GM11168 (cell line): ENCODE measurements at regions not wholly inside any gene's neighbourhood (a gene's known extent, or its start where the extent isn't known, plus 50 kb on each side); places are given as distances from the start of the nearest gene placed in this dataset.

Source experiments
- in situ Hi-C: fragments of 300-500 bp; cut with MboI; formaldehyde crosslinking; loops from one replicate; pipeline ENCODE4 v1.12.0; 2022; ENCODE audit warnings: low sequenced_read_pairs; ENCODE audit not compliant: unreplicated experiment

DNA sequence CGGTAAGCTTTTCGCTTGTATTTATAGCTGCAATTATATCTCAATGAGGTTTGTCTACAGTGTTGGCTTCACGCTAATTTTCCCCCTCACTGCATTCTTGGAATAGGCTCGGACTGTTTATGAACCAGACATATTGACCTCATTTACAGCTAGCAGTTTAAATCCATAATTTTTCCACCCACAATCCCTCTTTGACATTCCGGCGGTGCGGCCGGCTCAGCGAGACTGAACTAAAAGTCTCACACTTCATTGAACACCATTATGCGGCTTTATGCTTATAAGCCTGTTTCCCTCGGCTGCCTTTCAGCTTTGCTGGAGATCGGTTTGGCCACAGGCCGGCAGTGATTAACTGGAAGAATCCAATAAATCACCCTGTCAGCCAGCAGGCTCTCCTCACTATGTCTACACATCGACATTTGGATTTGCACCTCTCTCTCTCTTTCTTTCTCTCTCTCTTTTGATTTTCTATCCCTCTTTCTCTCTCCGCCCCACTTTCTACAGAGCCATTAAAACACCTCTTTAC lies 315.0 kb upstream of the TLE4 start:
- in situ Hi-C loops = no loop called here

- in situ Hi-C loops = no loop called here
These were observed 314.5 kb upstream of the TLE4 start for GRCh38 chr9:79257228-79257781.

GRCh38 chr9:79257790-79258351 lies 313.9 kb upstream of the TLE4 start:
- in situ Hi-C loops = no loop called here

GRCh38 chr9:79259858-79260257 lies 311.9 kb upstream of the TLE4 start:
- in situ Hi-C loops = no loop called here

GRCh38 chr9:79263628-79264027 lies 308.1 kb upstream of the TLE4 start:
- in situ Hi-C loops = no loop called here

- in situ Hi-C loops = no loop called here
These were observed 307.7 kb upstream of the TLE4 start for GRCh38 chr9:79264041-79264440.

- in situ Hi-C loops = no loop called here
These were observed 307.0 kb upstream of the TLE4 start for GRCh38 chr9:79264511-79265355.

- in situ Hi-C loops = no loop called here
These were observed 304.8 kb upstream of the TLE4 start for GRCh38 chr9:79266986-79267385.

DNA sequence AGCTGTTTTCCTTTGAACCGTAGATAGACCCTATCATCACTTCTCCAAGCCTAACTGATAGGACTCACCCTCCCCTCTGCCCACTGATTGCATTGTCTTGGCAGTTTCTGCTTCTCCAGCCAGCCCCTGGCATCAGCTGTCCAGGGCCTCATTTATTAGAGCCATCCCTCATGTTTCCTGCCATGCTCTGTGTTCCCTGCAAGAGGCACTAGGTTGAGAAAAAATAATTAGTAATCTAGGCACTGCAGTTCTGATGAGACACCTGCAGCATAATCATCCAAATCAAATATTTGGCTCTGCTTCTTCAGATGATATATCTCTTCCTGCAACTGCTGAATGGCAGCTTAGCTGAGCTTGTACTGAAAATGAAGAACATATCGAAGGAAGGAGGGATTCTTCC lies 303.0 kb upstream of the TLE4 start:
- in situ Hi-C loops = no loop called here

- in situ Hi-C loops = no loop called here
These were observed 298.5 kb upstream of the TLE4 start for GRCh38 chr9:79273311-79273710.

DNA sequence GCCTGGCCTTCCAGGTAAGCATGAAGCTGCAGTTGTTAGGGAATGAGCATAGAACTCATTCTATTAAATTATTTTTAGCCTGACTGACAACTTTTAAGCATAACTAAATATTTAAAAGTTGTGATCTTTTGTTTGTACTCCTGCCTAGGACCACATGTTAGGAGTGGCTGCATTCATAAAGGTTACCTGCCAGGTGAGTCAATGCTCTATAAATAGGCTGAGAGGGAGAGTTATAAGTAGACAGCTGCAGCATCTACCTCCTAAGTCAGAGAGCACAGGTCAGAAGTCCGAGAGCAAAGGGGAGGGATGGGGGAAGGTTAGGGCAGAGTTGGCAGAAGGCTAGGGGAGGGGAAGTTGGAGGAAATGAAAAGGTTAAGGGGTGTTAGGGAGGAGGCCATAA lies 292.4 kb upstream of the TLE4 start:
- in situ Hi-C loops = no loop called here

- in situ Hi-C loops = no loop called here
These were observed 291.1 kb upstream of the TLE4 start for GRCh38 chr9:79280691-79281090.

DNA sequence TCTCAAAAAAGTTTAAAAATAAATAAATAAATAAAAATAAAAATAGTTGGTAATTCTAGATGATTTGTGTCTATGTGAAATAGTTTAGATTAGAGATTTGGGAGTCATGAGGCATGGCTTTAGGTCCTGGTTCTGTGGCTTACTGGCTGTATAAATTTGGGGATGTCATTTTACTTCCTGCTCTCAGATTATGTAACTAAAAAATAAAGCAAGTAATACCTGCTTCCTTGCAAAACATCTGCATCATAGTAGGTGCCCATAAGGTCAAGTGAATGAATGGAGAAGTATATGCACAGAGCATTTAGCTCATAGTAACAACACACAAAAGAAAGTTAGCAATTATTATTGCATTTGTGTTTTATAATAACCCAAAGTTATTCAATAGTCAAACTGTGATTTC lies 287.7 kb upstream of the TLE4 start:
- in situ Hi-C loops = no loop called here

DNA sequence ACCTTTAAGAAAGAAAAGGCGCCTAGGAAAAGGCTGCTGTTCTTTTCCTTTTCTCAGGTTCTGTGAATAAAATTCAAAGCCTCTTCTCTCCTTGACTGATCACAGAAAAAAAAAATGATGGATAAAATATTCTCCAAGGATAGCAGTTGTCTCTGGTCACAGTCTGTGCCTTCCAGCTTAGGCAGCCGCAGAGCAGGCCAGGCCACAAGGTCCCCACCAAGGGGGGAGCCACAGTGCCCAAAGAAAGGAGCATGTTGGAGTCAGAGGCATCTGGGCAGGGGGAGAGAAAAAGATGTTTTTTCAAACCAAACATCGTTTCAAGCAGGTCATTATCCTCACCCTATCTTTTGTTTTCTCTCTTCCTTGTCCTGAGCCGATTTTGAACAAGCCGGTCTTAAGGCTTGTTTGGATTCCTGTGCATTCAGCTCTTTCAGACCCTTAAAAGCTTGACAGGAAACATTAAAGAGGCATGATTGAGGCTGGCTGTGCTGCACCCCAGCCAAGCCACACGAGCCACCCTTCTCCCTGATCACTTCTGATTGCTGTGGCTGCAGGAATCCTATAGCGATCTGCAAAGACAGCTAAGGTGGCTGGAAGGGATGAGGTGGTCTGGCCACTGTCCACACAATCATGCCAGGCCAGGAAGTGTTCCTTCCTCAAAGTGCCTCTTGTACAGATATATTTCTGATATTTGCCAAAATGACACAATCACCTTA lies 284.6 kb upstream of the TLE4 start:
- in situ Hi-C loops = no loop called here

DNA sequence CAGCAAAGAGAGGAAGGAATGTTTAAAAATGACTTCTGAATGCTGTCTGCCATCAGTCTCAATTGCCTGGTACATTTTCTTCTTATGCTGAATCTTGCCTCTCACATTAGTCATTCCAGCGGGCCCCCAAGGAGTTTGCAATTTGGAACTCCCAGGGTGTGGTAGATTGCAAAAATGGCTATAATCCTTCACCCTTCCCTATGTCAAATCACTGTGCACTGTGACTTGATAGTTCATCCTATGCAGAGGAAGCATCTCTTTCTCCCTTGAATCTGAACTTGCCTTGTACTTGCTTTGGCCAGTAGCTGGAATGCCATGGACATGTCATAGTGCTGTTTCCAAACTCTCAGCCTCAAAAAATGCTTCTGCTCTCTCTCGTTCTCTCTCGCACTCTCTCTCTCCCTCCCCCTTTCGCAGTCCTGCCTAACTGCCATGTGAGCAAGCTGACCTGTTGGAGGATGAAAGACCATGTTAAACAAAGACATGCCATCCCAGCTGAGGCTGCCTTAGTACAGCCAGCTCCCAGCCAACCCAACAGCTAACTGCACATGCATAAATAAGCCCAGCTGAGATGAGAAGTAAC lies 284.0 kb upstream of the TLE4 start:
- in situ Hi-C loops = no loop called here

DNA sequence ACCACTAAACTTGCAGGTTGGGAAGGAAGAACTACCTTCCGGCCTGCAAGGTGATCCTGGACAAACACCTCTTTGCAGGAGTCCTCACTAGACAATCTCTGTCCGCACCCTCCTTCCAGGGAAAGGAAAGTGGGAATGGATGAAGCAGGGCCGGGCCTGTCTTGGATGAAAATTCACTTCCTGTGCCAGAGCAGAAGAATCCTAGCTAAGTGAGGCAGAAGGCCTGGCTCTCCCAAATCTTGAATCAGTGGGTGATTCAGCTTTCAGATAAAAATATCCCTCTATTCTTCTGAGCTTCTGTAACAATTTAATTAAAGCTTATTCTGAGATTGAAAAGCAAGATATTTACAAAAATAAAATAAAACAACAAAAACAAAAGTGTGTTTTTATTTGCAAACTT lies 281.9 kb upstream of the TLE4 start:
- in situ Hi-C loops = no loop called here

GRCh38 chr9:79292731-79293280 lies 279.0 kb upstream of the TLE4 start:
- in situ Hi-C loops = no loop called here

- in situ Hi-C loops = no loop called here
These were observed 271.7 kb upstream of the TLE4 start for GRCh38 chr9:79300068-79300467.

DNA sequence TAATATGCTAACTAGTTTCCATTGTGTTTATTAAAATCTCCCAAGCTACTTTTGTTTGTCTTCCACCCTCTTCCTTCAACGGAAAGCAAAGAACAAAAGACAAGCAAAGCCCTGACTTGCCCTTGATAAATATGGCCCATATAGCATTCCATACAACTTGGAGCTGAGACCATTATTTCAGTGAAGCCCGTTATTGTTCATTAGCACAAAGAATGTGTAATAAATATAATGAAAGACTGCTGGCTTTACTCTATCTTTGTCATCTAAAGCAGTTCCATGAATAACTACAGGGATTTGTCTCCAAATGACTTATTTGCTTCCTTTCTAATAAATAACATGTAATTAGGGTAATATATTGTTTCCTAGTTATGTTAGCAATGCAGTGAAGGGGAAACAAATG lies 270.7 kb upstream of the TLE4 start:
- in situ Hi-C loops = no loop called here
